ENCODE measurements at regions not wholly inside any gene's neighbourhood (a gene's known extent, or its start where the extent isn't known, plus 50 kb on each side); places are given as distances from the start of the nearest gene placed in this dataset.

GRCh38 chr9:18357321-18357720 lies 116.6 kb upstream of the ADAMTSL1 start:
- DNase-seq = no peak

GRCh38 chr9:18358325-18358724 lies 115.6 kb upstream of the ADAMTSL1 start:
- no peak for DNase-seq

GRCh38 chr9:18359335-18359734 lies 114.6 kb upstream of the ADAMTSL1 start:
- no peak for DNase-seq

- DNase-seq = no peak
These were observed 113.9 kb upstream of the ADAMTSL1 start for GRCh38 chr9:18360005-18360404.

GRCh38 chr9:18361646-18362045 lies 112.3 kb upstream of the ADAMTSL1 start:
- DNase-seq = no peak

- DNase-seq = no peak
These were observed 111.8 kb upstream of the ADAMTSL1 start for GRCh38 chr9:18362166-18362565.

DNA sequence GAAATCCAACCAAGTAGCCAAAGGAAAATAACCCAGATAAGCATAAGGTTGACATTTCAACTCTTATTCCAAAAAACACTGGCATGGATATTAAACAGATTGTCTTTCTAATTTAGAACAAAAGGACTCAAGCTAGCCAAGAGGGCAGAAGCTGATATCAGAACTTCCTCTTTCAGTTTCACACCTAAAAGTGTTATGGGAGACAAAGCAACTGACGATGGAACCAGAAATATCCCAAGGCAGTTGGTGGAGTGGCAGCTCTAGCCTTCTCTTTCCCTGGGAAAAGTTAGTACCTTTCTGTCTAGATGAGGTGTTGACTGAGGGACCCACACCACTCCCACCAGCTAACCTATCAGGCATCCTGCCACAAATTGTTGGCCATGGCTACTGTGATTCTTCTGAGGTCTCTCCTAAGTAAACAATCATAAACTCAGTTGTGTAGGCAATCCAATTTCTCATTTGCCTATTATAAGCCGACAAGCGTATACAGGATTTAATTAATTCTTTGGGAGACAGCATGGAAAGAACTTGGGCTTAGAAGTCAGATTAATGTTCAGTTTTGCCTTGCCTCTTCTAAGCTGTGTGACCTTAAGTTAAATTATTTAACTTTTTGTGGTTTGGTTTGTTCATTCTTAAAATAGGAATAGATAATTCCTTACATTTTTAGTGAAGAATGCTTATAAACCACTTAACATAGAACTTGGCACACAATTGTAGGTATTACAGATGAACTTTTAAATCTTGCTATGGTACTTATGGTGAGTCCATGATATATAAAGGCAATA lies 110.9 kb upstream of the ADAMTSL1 start:
- DNase-seq = no peak

DNA sequence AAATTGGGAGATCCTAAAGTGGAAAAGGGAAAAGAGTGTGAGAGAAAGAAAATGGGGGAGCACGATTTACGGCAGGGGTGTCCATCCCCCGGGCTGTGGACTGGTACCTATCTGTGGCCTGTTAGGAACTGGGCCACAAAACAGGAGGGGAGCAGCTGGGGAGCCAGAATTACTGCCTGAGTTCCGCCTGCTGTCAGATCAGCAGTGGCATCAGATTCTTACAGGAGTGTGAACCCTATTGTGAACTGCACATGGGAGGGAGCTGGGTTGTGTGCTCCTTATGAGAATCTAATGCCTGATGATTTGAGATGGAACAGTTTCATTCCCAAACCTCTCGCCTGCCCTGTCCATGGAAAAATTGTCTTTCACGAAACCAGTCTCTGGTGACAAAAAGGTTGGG lies 108.3 kb upstream of the ADAMTSL1 start:
- DNase-seq = no peak

GRCh38 chr9:18366184-18366583 lies 107.8 kb upstream of the ADAMTSL1 start:
- DNase-seq = no peak

DNA sequence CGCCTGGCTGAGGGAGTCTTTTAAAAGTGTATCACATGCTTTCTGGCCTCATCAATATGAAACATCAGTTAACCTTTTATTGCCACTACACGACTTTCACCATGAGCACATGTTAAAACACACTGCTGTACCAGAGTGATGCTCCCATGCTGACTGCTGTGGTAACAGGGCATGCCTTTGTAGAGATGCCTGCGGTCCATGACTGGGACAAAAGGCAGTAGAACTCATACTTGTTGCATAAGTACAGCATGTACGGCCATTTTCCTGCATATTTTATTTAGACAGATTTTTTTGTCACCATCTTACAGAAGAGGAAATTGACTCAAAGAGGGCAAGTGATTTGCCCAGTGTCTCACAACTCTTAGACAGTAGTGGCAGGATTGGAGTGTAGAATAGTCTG lies 105.7 kb upstream of the ADAMTSL1 start:
- no peak for DNase-seq

DNA sequence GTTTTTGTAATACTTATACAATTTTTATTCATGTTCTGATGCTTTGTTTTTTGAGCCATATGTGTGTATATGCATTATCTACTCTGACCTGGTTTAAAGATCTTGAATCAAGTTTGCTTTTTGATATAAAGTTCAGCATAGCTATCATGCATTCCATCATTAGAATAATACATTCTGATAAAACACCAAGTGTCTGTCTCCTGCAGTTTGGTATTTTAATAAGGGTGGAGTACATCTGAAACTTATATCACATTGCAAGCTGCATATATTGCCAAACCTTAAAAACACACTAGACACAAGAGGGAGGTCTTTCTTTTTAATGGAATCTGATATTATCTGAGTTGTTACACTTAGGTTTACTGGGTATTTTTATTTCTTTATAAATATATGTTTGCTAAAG lies 102.8 kb upstream of the ADAMTSL1 start:
- no peak for DNase-seq

- DNase-seq = no peak
These were observed 102.3 kb upstream of the ADAMTSL1 start for GRCh38 chr9:18371621-18372020.

- no peak for DNase-seq
These were observed 94.7 kb upstream of the ADAMTSL1 start for GRCh38 chr9:18379073-18379811.

DNA sequence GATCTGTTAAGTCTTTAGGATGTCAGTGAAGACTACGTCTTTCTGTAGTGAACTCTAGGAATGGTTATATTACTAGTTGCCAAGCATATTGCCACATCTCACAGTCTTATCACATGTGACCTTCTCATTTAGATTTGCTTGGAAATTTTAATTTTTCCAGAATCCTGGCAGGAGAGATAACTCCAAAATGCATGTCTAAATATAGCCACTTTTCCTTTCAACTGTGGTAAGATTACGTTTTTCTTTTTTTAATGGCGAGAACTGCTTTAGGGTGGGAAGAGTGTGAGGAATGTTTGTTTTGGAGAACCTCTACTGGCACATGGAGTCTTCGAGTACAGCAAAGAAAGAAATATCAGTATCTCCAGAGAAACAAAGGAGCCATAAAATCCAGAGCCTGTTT lies 91.7 kb upstream of the ADAMTSL1 start:
- DNase-seq = no peak

- no peak for DNase-seq
These were observed 89.9 kb upstream of the ADAMTSL1 start for GRCh38 chr9:18384066-18384465.

DNA sequence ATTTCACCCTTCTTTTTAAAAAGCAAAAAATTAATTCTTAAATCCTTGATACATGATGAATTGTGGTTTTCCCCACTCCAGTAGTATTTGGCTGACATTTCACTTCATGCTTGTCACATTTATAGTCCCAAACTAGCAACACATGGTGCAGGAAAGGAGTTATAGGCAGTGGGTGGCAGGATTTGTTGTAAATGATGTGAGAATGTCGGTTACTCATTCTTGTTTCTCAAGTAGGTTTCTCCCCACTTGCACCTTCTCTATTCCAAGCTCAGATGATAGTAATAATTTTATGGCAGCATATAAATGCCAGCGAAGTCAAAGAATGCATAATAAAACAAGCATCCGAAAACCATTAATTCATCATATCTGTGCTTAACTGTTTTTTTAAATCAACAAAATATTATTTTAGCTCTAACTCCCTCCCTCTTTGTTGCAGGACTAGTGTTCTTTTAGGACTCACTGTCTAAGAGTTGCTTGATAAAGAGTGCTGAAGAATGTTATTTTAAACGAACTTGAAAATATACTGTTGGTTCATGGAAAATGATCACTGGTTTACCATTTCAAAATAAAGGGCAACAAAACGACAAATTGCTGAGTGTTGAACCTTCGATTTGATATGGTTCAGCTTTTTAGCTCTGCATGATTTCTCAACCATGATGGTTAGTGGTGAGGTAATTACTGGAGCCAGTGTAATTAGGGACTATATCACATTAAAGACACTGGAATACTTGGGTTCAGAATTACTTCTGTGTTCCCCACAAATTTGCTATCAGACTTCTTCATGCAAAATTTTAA lies 88.1 kb upstream of the ADAMTSL1 start:
- DNase-seq = no peak

DNA sequence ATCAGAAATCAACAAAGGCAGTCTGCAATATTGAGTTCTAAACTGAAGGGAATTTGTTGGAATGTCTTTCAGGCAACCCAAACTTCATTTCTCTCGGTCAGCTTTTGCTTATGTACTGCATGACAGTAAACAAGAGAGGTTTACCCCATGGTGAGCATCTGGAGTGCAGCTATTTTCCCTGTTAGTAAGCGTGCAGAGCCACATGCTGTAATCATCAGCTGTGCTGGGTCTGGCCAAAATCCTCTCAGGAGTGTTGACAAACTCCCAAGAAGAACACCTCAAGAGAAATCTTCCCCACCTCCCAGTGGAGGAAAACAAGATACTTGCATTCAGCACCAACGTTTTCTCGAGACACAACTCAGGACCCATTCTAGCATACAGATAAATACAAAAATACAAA lies 83.6 kb upstream of the ADAMTSL1 start:
- DNase-seq = no peak

DNA sequence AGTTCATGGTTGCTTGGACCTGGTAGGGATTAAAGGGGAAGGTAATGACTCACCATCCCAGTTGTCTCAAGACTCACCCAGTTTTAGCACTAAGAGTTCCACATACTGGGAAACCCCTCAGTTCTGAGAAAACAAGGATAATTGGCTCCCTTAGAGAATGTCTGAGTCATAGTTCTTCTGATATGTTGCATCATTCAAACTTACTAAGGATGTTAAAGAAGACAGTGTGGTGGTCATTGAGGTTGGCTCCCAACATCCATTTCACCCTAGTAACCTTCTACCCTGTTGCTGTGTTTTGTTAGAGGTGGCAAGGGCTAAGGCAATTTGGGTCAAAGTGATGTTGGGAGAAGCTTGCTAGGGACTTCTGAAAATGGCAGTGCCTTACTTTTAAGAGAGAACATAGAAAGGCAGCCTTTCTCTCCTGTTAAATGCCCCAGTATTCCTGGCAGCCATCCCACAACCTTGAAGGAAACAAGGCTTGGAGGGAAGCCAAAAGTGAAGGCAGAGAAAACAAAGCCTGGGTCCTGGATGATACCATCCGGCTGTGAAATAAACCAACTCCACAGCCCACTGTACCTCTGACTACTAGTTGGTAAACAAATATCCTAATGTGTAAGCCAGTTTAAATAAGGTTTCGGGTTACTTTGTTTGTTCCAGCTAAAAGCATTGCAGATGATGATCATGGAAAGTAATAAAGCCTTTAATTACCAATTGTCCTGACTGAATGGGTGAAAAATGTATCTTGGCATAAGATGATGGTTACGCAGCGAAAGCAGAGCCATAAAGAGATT lies 80.4 kb upstream of the ADAMTSL1 start:
- no peak for DNase-seq

DNA sequence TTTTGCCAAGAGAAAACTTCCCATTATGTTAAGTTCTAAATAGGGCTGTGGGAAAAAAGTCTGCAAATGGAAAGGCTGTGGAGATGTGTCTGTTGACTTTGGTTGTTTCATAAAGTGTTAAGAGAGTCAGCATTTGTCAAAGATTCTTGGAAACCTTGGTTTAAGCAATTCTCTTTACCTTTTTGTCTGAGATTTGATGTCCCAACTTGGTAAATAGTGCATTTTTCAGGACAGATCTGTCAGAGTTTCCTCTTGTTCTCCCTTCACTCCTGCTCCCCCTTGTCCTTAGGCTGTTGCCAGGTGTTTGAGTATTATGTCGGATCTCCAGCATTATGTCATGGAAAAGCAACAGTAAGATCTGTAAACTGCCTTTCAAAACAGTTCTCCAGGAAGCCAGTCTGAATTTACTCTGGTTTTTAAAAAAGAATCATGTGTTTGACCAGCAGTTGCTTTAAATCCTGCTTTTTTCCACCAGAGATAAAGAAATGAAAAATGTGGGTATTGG lies 79.1 kb upstream of the ADAMTSL1 start:
- no peak for DNase-seq

GRCh38 chr9:18396102-18396728 lies 77.7 kb upstream of the ADAMTSL1 start:
- no peak for DNase-seq

DNA sequence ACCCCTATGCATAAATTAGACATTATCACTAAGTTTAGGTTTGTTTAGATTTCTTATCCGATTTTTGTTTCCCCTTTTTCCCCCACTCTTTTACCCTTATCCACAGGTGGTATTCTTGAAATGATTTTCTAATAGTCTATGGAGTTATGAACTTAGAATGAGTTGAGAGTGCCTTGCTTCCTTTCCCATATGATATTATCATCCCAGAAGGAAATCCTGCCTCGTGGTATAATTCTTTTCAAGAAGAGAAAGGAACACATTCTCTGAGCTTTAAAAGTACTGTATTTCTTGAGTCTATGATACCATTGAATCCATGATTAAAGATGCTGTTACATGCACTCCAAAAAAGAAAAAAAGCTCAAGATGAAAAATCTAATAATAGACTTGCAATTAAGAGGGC lies 76.9 kb upstream of the ADAMTSL1 start:
- DNase-seq = no peak

GRCh38 chr9:18398038-18398437 lies 75.9 kb upstream of the ADAMTSL1 start:
- DNase-seq = no peak

All from stimulated activated CD4-positive, alpha-beta T cell treated with anti-CD3 and anti-CD28 coated beads, Interleukin-4, amount 100 ng/mL, for 24 hours (primary cell).